Activated T-cell treated with anti-CD3 and anti-CD28 coated beads for 48 hours (primary cell): ENCODE measurements at regions not wholly inside any gene's neighbourhood (a gene's known extent, or its start where the extent isn't known, plus 50 kb on each side); places are given as distances from the start of the nearest gene placed in this dataset.

ENCODE experiments used
- DNase-seq: peaks from one replicate; pipeline ENCODE4 v3.0.0-alpha.2; 2020; ENCODE audit warnings: low read depth

- DNase-seq: no peak
Observed at GRCh38 chr4:36394352-36394903, 113.0 kb downstream of the DTHD1 start.

- no peak for DNase-seq
Observed at GRCh38 chr4:36399762-36400353, 118.4 kb downstream of the DTHD1 start.

- no peak for DNase-seq
Observed at GRCh38 chr4:36402008-36402758, 120.8 kb downstream of the DTHD1 start.

- DNase-seq: no peak
Observed at GRCh38 chr4:36411338-36411737, 129.9 kb downstream of the DTHD1 start.

- DNase-seq: no peak
Observed at GRCh38 chr4:36414248-36414647, 132.8 kb downstream of the DTHD1 start.

- DNase-seq: no peak
Observed at GRCh38 chr4:36417146-36417545, 135.7 kb downstream of the DTHD1 start.

GRCh38 chr4:36420111-36420679 is 138.8 kb downstream of the DTHD1 start:
- no peak for DNase-seq

GRCh38 chr4:36422607-36423006 is 141.2 kb downstream of the DTHD1 start:
- no peak for DNase-seq

GRCh38 chr4:36426741-36427140 is 145.3 kb downstream of the DTHD1 start:
- DNase-seq: no peak

- DNase-seq: no peak
Observed at GRCh38 chr4:36427696-36428095, 146.3 kb downstream of the DTHD1 start.

GRCh38 chr4:36432586-36432985 is 151.2 kb downstream of the DTHD1 start:
- DNase-seq: no peak

GRCh38 chr4:36439556-36439955 is 158.1 kb downstream of the DTHD1 start:
- no peak for DNase-seq

- no peak for DNase-seq
Observed at GRCh38 chr4:36445480-36445879, 164.1 kb downstream of the DTHD1 start.

GRCh38 chr4:36446275-36446674 is 164.9 kb downstream of the DTHD1 start:
- no peak for DNase-seq

- DNase-seq: no peak
Observed at GRCh38 chr4:36461344-36461743, 179.9 kb downstream of the DTHD1 start.

GRCh38 chr4:36467670-36468069 is 186.3 kb downstream of the DTHD1 start:
- DNase-seq: no peak

- DNase-seq: no peak
Observed at GRCh38 chr4:36471903-36472302, 190.5 kb downstream of the DTHD1 start.

GRCh38 chr4:36476135-36476534 is 194.7 kb downstream of the DTHD1 start:
- no peak for DNase-seq

- DNase-seq: no peak
Observed at GRCh38 chr4:36477861-36478260, 196.4 kb downstream of the DTHD1 start.

GRCh38 chr4:36485885-36486284 is 204.5 kb downstream of the DTHD1 start:
- DNase-seq: no peak

GRCh38 chr4:36489798-36490197 is 208.4 kb downstream of the DTHD1 start:
- DNase-seq: no peak

GRCh38 chr4:36492041-36492440 is 210.6 kb downstream of the DTHD1 start:
- no peak for DNase-seq

GRCh38 chr4:36492590-36492989 is 211.2 kb downstream of the DTHD1 start:
- no peak for DNase-seq
